ENCODE measurements at regions not wholly inside any gene's neighbourhood (a gene's known extent, or its start where the extent isn't known, plus 50 kb on each side); places are given as distances from the start of the nearest gene placed in this dataset.

DNA sequence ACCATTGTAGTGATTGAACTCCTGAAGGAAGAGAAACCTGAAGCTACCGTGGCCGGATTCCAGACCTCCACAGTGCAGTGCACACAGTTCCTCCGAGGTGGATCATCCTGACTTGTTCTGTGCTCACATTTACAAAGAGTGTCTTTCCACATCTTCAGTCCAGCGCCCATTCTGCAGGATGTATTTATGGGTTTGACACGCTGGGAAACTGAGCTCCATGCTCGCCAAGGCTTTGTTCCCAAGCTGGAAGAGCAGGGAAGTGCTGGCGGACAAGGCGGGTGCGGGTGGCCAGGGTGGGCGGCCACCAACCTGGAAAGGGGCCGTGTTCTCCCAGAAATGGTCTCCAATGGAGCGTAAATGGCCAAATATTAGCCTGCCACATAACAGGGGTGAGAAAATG is 227.9 kb downstream of the IRF8 start:
- WGBS = 94% methylated on average over 12 of the region's 12 CpGs
- H3K27me3 ChIP-seq (ENCODE audit: insufficient read depth, low read length) = peaks cover 3% of the 10 kb centered on the region; the same call in 1 of the 2 replicates

GRCh38 chr16:86127366-86127765 is 228.4 kb downstream of the IRF8 start:
- no peaks in the 10 kb centered on the region for H3K27me3 ChIP-seq (ENCODE audit: insufficient read depth, low read length)
- H3K4me3 ChIP-seq (ENCODE audit: low read length) = no peak overlapping the region
- no peak overlapping the region; the same call in 1 of the 2 replicates for H3K9ac ChIP-seq (ENCODE audit: low read depth, low read length)
- H3K36me3 ChIP-seq (ENCODE audit: insufficient read depth, low read length) = no peaks in the 10 kb centered on the region
- H3K27ac ChIP-seq (ENCODE audit: low read depth, low read length) = no peak overlapping the region
- H3K4me1 ChIP-seq (ENCODE audit: insufficient read depth, low read length) = no peaks in the 10 kb centered on the region
- WGBS = 93% methylated on average over 8 of the region's 13 CpGs
- no peaks in the 10 kb centered on the region for H3K9me3 ChIP-seq (ENCODE audit: insufficient read depth, low read depth, low read length)

More for the DNA sequence above, 227.9 kb downstream of the IRF8 start:
- Histone ChIP-seq H3K27ac (ENCODE audit: low read depth, low read length) (no peak overlapping the region), H3K4me3 (ENCODE audit: low read length) (no peak overlapping the region), H3K9me3 (ENCODE audit: insufficient read depth, low read depth, low read length) (no peaks in the 10 kb centered on the region), H3K36me3 (ENCODE audit: insufficient read depth, low read length) (no peaks in the 10 kb centered on the region), H3K4me1 (ENCODE audit: insufficient read depth, low read length) (no peaks in the 10 kb centered on the region), H3K9ac (ENCODE audit: low read depth, low read length) (no peak overlapping the region)

GRCh38 chr16:86128246-86128645 is 229.3 kb downstream of the IRF8 start:
- Histone ChIP-seq H3K27me3 (ENCODE audit: insufficient read depth, low read length) (no peaks in the 10 kb centered on the region), H3K4me1 (ENCODE audit: insufficient read depth, low read length) (no peaks in the 10 kb centered on the region), H3K4me3 (ENCODE audit: low read length) (no peak overlapping the region), H3K27ac (ENCODE audit: low read depth, low read length) (no peak overlapping the region), H3K36me3 (ENCODE audit: insufficient read depth, low read length) (no peaks in the 10 kb centered on the region), H3K9ac (ENCODE audit: low read depth, low read length) (no peak overlapping the region), H3K9me3 (ENCODE audit: insufficient read depth, low read depth, low read length) (no peaks in the 10 kb centered on the region)
- WGBS = 93% methylated on average over 9 of the region's 9 CpGs

GRCh38 chr16:86129541-86129940 is 230.6 kb downstream of the IRF8 start:
- 88% methylated on average over 3 of the region's 3 CpGs for WGBS
- Histone ChIP-seq H3K9me3 (ENCODE audit: insufficient read depth, low read depth, low read length) (no peaks in the 10 kb centered on the region), H3K27me3 (ENCODE audit: insufficient read depth, low read length) (no peaks in the 10 kb centered on the region), H3K4me1 (ENCODE audit: insufficient read depth, low read length) (no peaks in the 10 kb centered on the region), H3K36me3 (ENCODE audit: insufficient read depth, low read length) (no peaks in the 10 kb centered on the region), H3K9ac (ENCODE audit: low read depth, low read length) (no peak overlapping the region), H3K4me3 (ENCODE audit: low read length) (no peak overlapping the region), H3K27ac (ENCODE audit: low read depth, low read length) (no peak overlapping the region)

DNA sequence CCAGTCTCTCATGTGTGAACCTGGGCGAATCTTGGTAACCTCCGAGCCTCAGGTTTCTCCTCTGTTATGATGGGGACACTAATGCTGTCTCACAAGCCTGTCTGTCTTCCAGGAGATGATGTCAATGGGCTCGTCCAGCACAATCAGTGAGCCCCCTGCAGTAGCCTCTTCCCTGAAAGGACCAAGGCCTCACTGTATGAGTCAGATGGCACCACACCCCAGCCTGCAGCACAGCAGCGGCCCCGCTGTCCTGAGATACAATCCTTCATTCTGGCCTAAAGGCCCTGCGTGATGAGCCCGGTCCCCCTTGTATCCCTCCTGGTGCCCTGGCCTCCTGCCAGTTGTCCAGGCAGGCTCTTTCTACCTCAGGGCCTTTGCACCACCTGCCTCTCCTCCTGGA is 234.4 kb downstream of the IRF8 start:
- Histone ChIP-seq H3K9me3 (ENCODE audit: insufficient read depth, low read depth, low read length) (no peaks in the 10 kb centered on the region), H3K36me3 (ENCODE audit: insufficient read depth, low read length) (no peaks in the 10 kb centered on the region), H3K27me3 (ENCODE audit: insufficient read depth, low read length) (peaks cover 3% of the 10 kb centered on the region; the same call in 1 of the 2 replicates), H3K4me3 (ENCODE audit: low read length) (no peak overlapping the region), H3K4me1 (ENCODE audit: insufficient read depth, low read length) (no peaks in the 10 kb centered on the region), H3K27ac (ENCODE audit: low read depth, low read length) (no peak overlapping the region), H3K9ac (ENCODE audit: low read depth, low read length) (no peak overlapping the region)
- WGBS = 92% methylated on average over 7 of the region's 7 CpGs

DNA sequence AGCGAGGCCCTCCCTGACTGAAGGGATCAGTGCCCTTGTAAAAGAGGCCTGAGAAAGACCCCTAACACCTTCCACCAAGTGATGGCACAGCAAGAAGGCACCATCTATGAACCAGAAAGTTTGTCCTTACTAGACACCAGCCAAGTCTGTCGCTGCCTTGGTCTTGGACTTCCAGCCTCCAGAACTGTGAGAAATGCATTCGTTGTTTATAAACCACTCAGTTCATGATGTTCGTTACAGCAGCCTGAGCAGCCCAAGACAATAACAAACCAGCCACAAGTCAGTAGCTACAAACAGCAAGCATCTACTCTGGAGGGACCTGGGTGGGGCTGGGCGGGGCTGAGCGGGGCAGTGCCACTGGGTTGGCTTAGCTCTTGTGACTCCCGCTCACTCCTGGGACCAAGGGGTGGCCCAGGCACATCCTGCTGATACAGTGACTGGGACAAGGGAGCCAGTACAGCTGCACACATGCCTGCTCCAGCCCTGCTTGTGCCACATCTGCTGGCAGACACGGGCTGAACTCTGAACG is 234.9 kb downstream of the IRF8 start:
- H3K36me3 ChIP-seq (ENCODE audit: insufficient read depth, low read length) = no peaks in the 10 kb centered on the region
- WGBS = 92% methylated on average over 9 of the region's 9 CpGs
- H3K27ac ChIP-seq (ENCODE audit: low read depth, low read length) = no peak overlapping the region
- no peak overlapping the region for H3K4me3 ChIP-seq (ENCODE audit: low read length)
- no peaks in the 10 kb centered on the region for H3K4me1 ChIP-seq (ENCODE audit: insufficient read depth, low read length)
- peaks cover 3% of the 10 kb centered on the region; the same call in 1 of the 2 replicates for H3K27me3 ChIP-seq (ENCODE audit: insufficient read depth, low read length)
- no peaks in the 10 kb centered on the region for H3K9me3 ChIP-seq (ENCODE audit: insufficient read depth, low read depth, low read length)
- H3K9ac ChIP-seq (ENCODE audit: low read depth, low read length) = no peak overlapping the region

- H3K27ac ChIP-seq (ENCODE audit: low read depth, low read length) = no peak overlapping the region
- no peaks in the 10 kb centered on the region for H3K36me3 ChIP-seq (ENCODE audit: insufficient read depth, low read length)
- no peaks in the 10 kb centered on the region for H3K9me3 ChIP-seq (ENCODE audit: insufficient read depth, low read depth, low read length)
- no peaks in the 10 kb centered on the region for H3K4me1 ChIP-seq (ENCODE audit: insufficient read depth, low read length)
- H3K4me3 ChIP-seq (ENCODE audit: low read length) = no peak overlapping the region
- no peak overlapping the region for H3K9ac ChIP-seq (ENCODE audit: low read depth, low read length)
- 91% methylated on average over 12 of the region's 12 CpGs for WGBS
- H3K27me3 ChIP-seq (ENCODE audit: insufficient read depth, low read length) = peaks cover 3% of the 10 kb centered on the region; the same call in 1 of the 2 replicates
Measured at GRCh38 chr16:86134802-86135461, 236.0 kb downstream of the IRF8 start.

DNA sequence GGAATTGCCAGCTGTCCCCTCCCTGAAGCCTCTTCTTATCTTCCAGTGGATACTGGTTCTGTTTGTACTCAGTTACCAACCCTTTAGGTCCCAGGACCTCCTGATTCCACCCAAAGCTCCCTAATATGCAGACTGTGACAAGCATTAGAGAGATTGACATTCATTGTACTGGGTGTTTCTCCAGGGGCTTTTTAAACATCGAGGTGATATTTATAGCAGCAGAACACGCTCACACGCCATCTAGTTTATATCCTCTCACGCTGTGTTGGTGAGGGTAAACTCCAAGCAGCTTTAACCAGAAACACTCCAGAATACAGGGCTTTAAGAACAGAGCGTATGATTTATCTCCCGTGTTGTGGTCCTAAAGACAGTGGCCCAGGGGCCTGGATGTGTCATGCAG is 238.4 kb downstream of the IRF8 start:
- no peak overlapping the region for H3K9ac ChIP-seq (ENCODE audit: low read depth, low read length)
- no peak overlapping the region for H3K4me3 ChIP-seq (ENCODE audit: low read length)
- no peaks in the 10 kb centered on the region for H3K9me3 ChIP-seq (ENCODE audit: insufficient read depth, low read depth, low read length)
- 95% methylated on average over 6 of the region's 6 CpGs for WGBS
- H3K27me3 ChIP-seq (ENCODE audit: insufficient read depth, low read length) = peaks cover 3% of the 10 kb centered on the region; the same call in 1 of the 2 replicates
- no peaks in the 10 kb centered on the region for H3K4me1 ChIP-seq (ENCODE audit: insufficient read depth, low read length)
- no peaks in the 10 kb centered on the region for H3K36me3 ChIP-seq (ENCODE audit: insufficient read depth, low read length)
- no peak overlapping the region for H3K27ac ChIP-seq (ENCODE audit: low read depth, low read length)

GRCh38 chr16:86138121-86139085 is 239.4 kb downstream of the IRF8 start:
- Histone ChIP-seq H3K27ac (ENCODE audit: low read depth, low read length) (no peak overlapping the region), H3K9ac (ENCODE audit: low read depth, low read length) (no peak overlapping the region), H3K4me3 (ENCODE audit: low read length) (no peak overlapping the region), H3K27me3 (ENCODE audit: insufficient read depth, low read length) (peaks cover 3% of the 10 kb centered on the region; the same call in 1 of the 2 replicates), H3K4me1 (ENCODE audit: insufficient read depth, low read length) (no peaks in the 10 kb centered on the region), H3K9me3 (ENCODE audit: insufficient read depth, low read depth, low read length) (no peaks in the 10 kb centered on the region), H3K36me3 (ENCODE audit: insufficient read depth, low read length) (no peaks in the 10 kb centered on the region)
- 78% methylated on average over 16 of the region's 16 CpGs for WGBS

DNA sequence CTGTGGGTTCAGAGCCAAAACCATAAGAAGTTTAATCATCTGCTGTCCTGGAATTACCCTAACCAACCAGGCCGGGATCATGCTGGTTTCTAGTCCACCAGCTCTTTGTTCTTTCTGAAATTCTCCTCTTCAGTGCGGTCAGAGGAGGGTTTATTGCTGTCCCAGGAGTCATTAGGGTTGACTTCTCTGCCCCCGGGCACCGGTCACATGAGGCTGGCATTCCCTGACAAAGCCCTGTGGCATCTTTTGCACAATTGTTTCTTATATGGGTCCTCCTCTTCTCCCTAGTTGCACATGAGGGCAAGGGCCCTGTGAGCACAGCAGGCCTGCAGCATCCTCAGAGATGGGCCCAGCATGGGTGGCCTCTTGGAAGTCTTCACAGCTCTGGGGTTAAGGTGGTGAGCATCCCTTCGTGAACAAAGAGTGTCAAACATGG is 243.9 kb downstream of the IRF8 start:
- Histone ChIP-seq H3K27ac (ENCODE audit: low read depth, low read length) (no peak overlapping the region), H3K27me3 (ENCODE audit: insufficient read depth, low read length) (no peaks in the 10 kb centered on the region), H3K36me3 (ENCODE audit: insufficient read depth, low read length) (no peaks in the 10 kb centered on the region), H3K9me3 (ENCODE audit: insufficient read depth, low read depth, low read length) (no peaks in the 10 kb centered on the region), H3K4me3 (ENCODE audit: low read length) (no peak overlapping the region), H3K9ac (ENCODE audit: low read depth, low read length) (no peak overlapping the region), H3K4me1 (ENCODE audit: insufficient read depth, low read length) (no peaks in the 10 kb centered on the region)
- WGBS = 93% methylated on average over 5 of the region's 5 CpGs

GRCh38 chr16:86143666-86144065 is 244.7 kb downstream of the IRF8 start:
- Histone ChIP-seq H3K36me3 (ENCODE audit: insufficient read depth, low read length) (no peaks in the 10 kb centered on the region), H3K27ac (ENCODE audit: low read depth, low read length) (no peak overlapping the region), H3K9ac (ENCODE audit: low read depth, low read length) (no peak overlapping the region), H3K9me3 (ENCODE audit: insufficient read depth, low read depth, low read length) (no peaks in the 10 kb centered on the region), H3K27me3 (ENCODE audit: insufficient read depth, low read length) (no peaks in the 10 kb centered on the region), H3K4me3 (ENCODE audit: low read length) (no peak overlapping the region), H3K4me1 (ENCODE audit: insufficient read depth, low read length) (no peaks in the 10 kb centered on the region)
- WGBS = 97% methylated on average over 4 of the region's 4 CpGs

All from HUES64 (cell line).